Endothelial cell of umbilical vein (primary cell): ENCODE measurements at regions not wholly inside any gene's neighbourhood (a gene's known extent, or its start where the extent isn't known, plus 50 kb on each side); places are given as distances from the start of the nearest gene placed in this dataset.

Experiments
- BruUV-seq: library from RNA; stranded (reverse); fragments of 400-500 nt; replicated peaks from 2 replicates; lab custom pipeline; 2021; lab: Mats Ljungman, UMichigan
- CTCF ChIA-PET: fragments of 300-600, 350-600 bp; sonication (Branson Sonifier 250); formaldehyde crosslinking; loops from one replicate; lab custom pipeline; 2021; ENCODE audit warnings: antibody characterized with exemption, inconsistent platforms; lab: Charles Lee
- POLR2A ChIA-PET: fragments of 300-600, 350-600 bp; sonication (Branson Sonifier 250); formaldehyde crosslinking; loops from one replicate; lab custom pipeline; 2021; ENCODE audit warnings: antibody characterized with exemption, inconsistent platforms; lab: Charles Lee
- DNase-seq: peaks from one replicate; pipeline ENCODE4 v3.0.0-alpha.2; 2011; ENCODE audit warnings: low read depth, low spot score
- FAIRE-seq: peaks from 2 replicates; lab custom pipeline; 2011; peaks lifted over from hg19 to GRCh38; lab: Jason Lieb, UNC
- H2AFZ ChIP-seq: 2 replicates; pipeline ENCODE4 v1.6.0; 2012; ENCODE audit warnings: low read depth, low read length, control low read depth, inconsistent platforms
- H3K27ac ChIP-seq: 2 replicates; pipeline ENCODE4 v1.5.1; 2011; ENCODE audit warnings: low read depth, mild to moderate bottlenecking, control low read depth, low read length, moderate library complexity; ENCODE audit not compliant: insufficient read depth
- H3K27me3 ChIP-seq, 2 experiments: 2 replicates each; pipeline versions ENCODE4 v1.6.0 to v1.6.1; 2011; ENCODE audit warnings: low read length in 2 of 2, mixed read lengths in 1 of 2; ENCODE audit not compliant: control insufficient read depth in 2 of 2, insufficient read depth in 2 of 2
- H3K36me3 ChIP-seq, 2 experiments: 2 replicates in 1 of 2; 3 replicates in 1 of 2; pipeline ENCODE4 v1.5.1; 2011; ENCODE audit warnings: low read length in 2 of 2, mild to moderate bottlenecking in 1 of 2, moderate library complexity in 1 of 2; ENCODE audit not compliant: control insufficient read depth in 2 of 2, insufficient read depth in 2 of 2; ENCODE audit errors: extremely low read depth in 1 of 2
- H3K4me1 ChIP-seq: 3 replicates; pipeline ENCODE4 v1.5.1; 2011; ENCODE audit warnings: mild to moderate bottlenecking, low read length; ENCODE audit not compliant: control insufficient read depth, insufficient read depth; ENCODE audit errors: extremely low read depth
- H3K4me2 ChIP-seq: 2 replicates; pipeline ENCODE4 v1.6.1; 2011; ENCODE audit warnings: low read length, control low read depth, mixed read lengths; ENCODE audit not compliant: insufficient read depth
- H3K4me3 ChIP-seq, 3 experiments: fragments of 200-600 bp in 1 of 3; sonication (generic), shearing (Covaris generic) in 1 of 3; replicated peaks in 1 of 3; 2 replicates each; pipeline ENCODE4 v1.5.1; 2011 to 2016; ENCODE audit warnings: control low read depth in 3 of 3, low read length in 3 of 3, mild to moderate bottlenecking in 2 of 3, inconsistent platforms in 1 of 3, low read depth in 1 of 3, moderate library complexity in 1 of 3; ENCODE audit not compliant: insufficient read depth in 1 of 3
- H3K79me2 ChIP-seq: 2 replicates; pipeline ENCODE4 v1.6.0; 2012; ENCODE audit warnings: low read length, inconsistent platforms; ENCODE audit not compliant: control insufficient read depth, insufficient read depth
- H3K9ac ChIP-seq: replicated peaks from 2 replicates; pipeline ENCODE3; 2011; ENCODE audit warnings: low read length, control low read depth; ENCODE audit not compliant: insufficient read depth; ENCODE audit errors: extremely low read depth
- H3K9me1 ChIP-seq: replicated peaks from 3 replicates; pipeline ENCODE4 v1.6.0; 2011; ENCODE audit warnings: mild to moderate bottlenecking, low read length; ENCODE audit not compliant: control insufficient read depth, insufficient read depth; ENCODE audit errors: extremely low read depth
- H3K9me3 ChIP-seq: replicated peaks from 2 replicates; pipeline ENCODE4 v1.5.1; 2012; ENCODE audit warnings: low read length, inconsistent platforms; ENCODE audit not compliant: control insufficient read depth, insufficient read depth
- H4K20me1 ChIP-seq: replicated peaks from 2 replicates; pipeline ENCODE3; 2011; ENCODE audit warnings: mild to moderate bottlenecking, low read length; ENCODE audit not compliant: control insufficient read depth, insufficient read depth; ENCODE audit errors: extremely low read depth
- EZH2 ChIP-seq: IDR thresholded peaks from 2 replicates; pipeline ENCODE4 v1.6.1; 2012; ENCODE audit warnings: borderline replicate concordance, low read depth, mild to moderate bottlenecking, moderate library complexity, low read length, inconsistent platforms; ENCODE audit not compliant: severe bottlenecking
- FOS ChIP-seq: IDR thresholded peaks from 2 replicates; pipeline ENCODE4 v1.6.1; 2011; ENCODE audit warnings: mild to moderate bottlenecking, low read length, moderate library complexity, borderline replicate concordance; ENCODE audit not compliant: insufficient read depth
- GATA2 ChIP-seq: IDR thresholded peaks from 2 replicates; pipeline ENCODE4 v1.7.0; 2011; ENCODE audit warnings: low read depth, mild to moderate bottlenecking, moderate library complexity, mixed read lengths, low read length; ENCODE audit not compliant: insufficient read length, insufficient read depth
- JUN ChIP-seq: IDR thresholded peaks from 2 replicates; pipeline ENCODE4 v1.6.1; 2011; ENCODE audit warnings: borderline replicate concordance, low read depth; ENCODE audit not compliant: insufficient read length, insufficient read depth
- MYC ChIP-seq: IDR thresholded peaks from one replicate; pipeline ENCODE4 v1.6.1; 2011; ENCODE audit warnings: mild to moderate bottlenecking, low read depth, low read length
- POLR2A ChIP-seq: IDR thresholded peaks from 2 replicates; pipeline ENCODE4 v1.6.1; 2012; ENCODE audit warnings: low read depth, mild to moderate bottlenecking, control low read depth, low read length
- POLR2AphosphoS5 ChIP-seq: IDR thresholded peaks from 2 replicates; pipeline ENCODE4 v1.6.1; 2012; ENCODE audit warnings: low read depth, mild to moderate bottlenecking, control low read depth, low read length, moderate library complexity; ENCODE audit not compliant: insufficient read depth
- dilution Hi-C: fragments of 300-500 bp; cut with MboI; formaldehyde crosslinking; loops from one replicate; pipeline ENCODE4 v1.15.0; 2019; ENCODE audit warnings: low sequenced_read_pairs; ENCODE audit not compliant: extremely low pct_ligation_motif_present
- intact Hi-C: fragments of 100-400 bp; cut with micrococcal nuclease; formaldehyde crosslinking; loops from one replicate; pipeline ENCODE4 v1.10.0; 2022
- TF ChIP-seq, protein P1 (sequence below), 2 donors: IDR thresholded peaks; 1 replicate in 1 of 2; 2 replicates in 1 of 2; pipeline ENCODE4 v1.5.1; 2011; ENCODE audit warnings: low read length in 2 of 2, mild to moderate bottlenecking in 2 of 2, moderate library complexity in 2 of 2, control low read depth in 1 of 2, inconsistent platforms in 1 of 2, low read depth in 1 of 2; ENCODE audit not compliant: insufficient read depth in 1 of 2; ENCODE audit errors: extremely low read depth in 1 of 2
- TF ChIP-seq, protein P2 (sequence below): IDR thresholded peaks from 2 replicates; pipeline ENCODE4 v1.6.1; 2011; ENCODE audit not compliant: insufficient read depth, insufficient read length

- Histone ChIP-seq H3K4me3 (no peak overlapping the region), H3K9me3 (no peaks in the 10 kb centered on the region), H3K27me3 (no peaks in the 10 kb centered on the region), H3K9ac (no peak overlapping the region), H3K4me2 (no peak overlapping the region), H3K79me2 (no peaks in the 10 kb centered on the region), H4K20me1 (no peaks in the 10 kb centered on the region), H2AFZ (no peak overlapping the region), H3K27ac (no peak overlapping the region), H3K9me1 (no peaks in the 10 kb centered on the region), H3K4me1 (peaks cover 6% of the 10 kb centered on the region), H3K36me3 (no peaks in the 10 kb centered on the region)
- ChIA-PET POLR2A (no interaction called here), CTCF (no interaction called here)
- intact Hi-C loops: loop anchor here (2.0 to 10.0 kb wide), 4 partner anchors 433 to 1093 kb away; no protein-coding TSS in a partner anchor
- FAIRE-seq (no peak), DNase-seq (no peak)
- no peak for TF ChIP-seq POLR2A
- TF ChIP-seq FOS: no peak
- no peak for TF ChIP-seq JUN
- TF ChIP-seq, protein P1, sequence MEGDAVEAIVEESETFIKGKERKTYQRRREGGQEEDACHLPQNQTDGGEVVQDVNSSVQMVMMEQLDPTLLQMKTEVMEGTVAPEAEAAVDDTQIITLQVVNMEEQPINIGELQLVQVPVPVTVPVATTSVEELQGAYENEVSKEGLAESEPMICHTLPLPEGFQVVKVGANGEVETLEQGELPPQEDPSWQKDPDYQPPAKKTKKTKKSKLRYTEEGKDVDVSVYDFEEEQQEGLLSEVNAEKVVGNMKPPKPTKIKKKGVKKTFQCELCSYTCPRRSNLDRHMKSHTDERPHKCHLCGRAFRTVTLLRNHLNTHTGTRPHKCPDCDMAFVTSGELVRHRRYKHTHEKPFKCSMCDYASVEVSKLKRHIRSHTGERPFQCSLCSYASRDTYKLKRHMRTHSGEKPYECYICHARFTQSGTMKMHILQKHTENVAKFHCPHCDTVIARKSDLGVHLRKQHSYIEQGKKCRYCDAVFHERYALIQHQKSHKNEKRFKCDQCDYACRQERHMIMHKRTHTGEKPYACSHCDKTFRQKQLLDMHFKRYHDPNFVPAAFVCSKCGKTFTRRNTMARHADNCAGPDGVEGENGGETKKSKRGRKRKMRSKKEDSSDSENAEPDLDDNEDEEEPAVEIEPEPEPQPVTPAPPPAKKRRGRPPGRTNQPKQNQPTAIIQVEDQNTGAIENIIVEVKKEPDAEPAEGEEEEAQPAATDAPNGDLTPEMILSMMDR (IDR thresholded peaks at IDR 0.05; ENCODE audit: extremely low read depth in 1 of 2, insufficient read depth in 1 of 2, low read depth in 1 of 2, low read length in 2 of 2): no peak
- TF ChIP-seq GATA2: no peak
- TF ChIP-seq POLR2AphosphoS5: no peak
- no peak for TF ChIP-seq MYC
- no peak for TF ChIP-seq EZH2
- TF ChIP-seq, protein P2, sequence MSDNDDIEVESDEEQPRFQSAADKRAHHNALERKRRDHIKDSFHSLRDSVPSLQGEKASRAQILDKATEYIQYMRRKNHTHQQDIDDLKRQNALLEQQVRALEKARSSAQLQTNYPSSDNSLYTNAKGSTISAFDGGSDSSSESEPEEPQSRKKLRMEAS: no peak
- dilution Hi-C loops: no loop called here
- BruUV-seq: no TSS peak
Observed at GRCh38 chr12:59401862-59402261, 194.0 kb upstream of the SLC16A7 start.
